ENCODE measurements at regions not wholly inside any gene's neighbourhood (a gene's known extent, or its start where the extent isn't known, plus 50 kb on each side); places are given as distances from the start of the nearest gene placed in this dataset.

DNA sequence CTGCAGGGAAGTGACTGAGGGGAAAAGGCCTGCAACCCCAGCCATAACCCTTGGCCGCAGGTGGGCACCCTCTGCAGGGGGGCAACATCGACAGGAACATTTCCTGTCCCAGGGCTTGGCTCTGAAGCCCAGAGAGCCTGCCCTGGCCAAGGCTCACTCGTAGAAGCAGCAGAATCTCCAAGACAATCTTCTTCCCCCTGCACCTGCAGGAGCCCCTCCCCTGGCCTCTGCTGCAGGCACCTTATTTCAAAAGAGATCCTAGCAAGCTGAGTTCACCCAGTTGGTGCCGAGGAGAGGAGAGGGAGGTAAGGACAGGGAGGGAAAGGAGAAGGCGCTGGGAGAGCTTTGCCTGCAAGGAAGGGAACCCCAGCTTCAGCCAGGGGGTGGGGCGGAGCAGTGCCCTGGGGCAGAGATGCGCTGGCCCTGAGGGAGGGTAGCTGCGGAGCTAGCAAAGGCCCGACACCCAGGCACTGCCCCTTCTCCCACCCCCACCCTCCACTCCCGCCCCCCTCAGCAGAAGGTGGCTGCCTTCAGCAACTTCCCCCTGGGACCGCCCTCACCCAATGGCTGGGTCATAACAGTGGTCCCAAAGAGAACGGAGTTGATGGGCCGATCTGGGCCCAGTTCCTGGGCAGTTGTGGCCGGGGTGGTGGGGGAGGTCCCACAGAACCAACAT is 104.3 kb upstream of the TNRC6C start:
- DNase-seq = no peak

DNA sequence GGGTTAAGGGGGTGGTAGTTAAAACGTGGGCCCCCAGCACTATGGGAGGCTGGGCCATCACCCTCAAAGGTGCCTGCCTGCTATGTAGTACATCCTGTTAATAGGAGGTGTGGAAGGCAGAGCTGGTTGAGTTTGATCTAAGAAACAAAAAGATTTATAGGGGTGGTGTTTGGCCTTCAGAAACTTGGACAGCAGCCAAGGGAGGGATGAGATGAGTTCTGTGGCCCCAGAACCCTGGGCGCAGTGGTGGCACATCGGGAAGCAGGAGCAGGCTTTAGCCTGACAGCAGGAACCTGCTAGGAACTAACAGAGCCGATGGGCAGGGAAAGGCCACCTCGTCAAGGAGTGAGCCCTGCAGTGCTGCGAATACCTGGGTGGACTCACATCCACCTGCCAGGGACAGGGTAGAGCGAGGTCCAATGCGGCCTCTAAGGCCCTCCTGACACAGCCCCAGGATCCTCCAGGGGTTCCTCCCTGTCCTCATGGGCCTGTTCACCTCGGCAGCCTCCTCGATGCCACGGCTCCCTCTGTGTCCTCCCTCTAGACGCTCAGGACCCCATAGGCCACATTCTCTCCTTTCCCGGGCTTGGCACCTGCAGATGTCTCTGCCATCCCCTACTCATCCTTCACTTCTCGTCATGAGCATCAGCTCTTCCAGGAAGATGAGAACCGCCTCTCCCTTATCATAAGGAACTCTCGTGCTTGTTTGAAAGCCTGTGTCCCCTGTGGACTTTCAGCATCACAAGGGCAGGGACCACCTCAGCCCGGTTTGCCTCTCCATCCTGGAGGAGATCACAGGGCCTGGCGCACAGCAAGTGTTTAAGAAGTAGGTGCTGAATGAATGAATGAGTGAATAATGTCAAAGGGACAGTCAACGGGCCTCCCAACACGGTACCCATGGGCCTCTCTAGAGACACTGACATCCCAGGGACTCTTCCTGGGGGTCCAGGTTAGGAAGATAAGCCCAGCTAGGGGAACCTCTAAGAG is 103.5 kb upstream of the TNRC6C start:
- no peak for DNase-seq

DNA sequence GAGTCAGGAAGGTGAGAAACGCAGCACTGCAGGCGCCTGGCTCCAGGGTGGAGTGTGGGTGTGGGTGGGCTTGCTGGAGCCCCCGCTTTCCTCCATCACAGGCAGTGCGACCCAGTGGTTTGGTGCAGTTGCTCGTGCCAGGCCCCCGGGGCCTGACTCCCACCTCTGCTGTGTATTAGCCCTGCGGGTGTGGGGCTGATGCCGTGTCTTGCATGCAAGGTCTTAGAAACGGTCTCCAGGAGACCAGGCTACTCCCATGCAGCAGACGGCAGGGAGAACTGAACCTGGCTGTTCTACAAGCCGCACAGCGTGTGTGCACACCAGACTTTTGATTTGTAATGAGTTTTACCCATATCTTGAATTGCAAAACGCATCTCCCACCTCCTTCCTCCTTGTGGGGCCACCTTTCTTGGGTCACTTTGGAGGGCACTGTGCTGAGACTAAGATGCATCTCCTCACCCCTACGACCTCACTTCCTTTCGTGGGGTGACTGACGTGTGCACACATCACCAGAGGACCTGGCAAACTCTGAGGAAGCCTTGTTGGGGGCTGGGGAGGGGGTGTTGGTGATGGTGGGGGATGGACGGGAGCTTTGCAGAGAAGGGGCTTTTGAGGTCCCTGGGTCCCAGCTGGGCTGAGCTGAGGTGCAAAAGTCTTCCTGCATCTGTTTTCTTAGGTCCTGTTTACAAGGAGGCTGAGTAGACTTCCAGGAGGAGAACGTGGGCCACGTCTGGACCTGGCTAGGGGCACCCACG is 101.8 kb upstream of the TNRC6C start:
- no peak for DNase-seq

DNA sequence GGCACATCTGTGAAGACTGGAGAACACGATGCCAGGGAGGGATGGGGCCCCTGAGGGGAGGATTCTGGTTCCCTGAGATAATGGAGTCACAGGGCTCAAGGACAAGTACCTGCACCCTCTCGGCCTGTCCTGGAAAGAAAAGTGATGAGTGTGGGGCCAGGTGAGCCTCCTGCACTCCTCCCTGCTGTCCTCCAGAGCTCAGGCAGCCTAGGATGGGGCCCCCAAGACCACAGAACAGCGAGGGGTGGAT is 101.3 kb upstream of the TNRC6C start:
- DNase-seq = no peak

DNA sequence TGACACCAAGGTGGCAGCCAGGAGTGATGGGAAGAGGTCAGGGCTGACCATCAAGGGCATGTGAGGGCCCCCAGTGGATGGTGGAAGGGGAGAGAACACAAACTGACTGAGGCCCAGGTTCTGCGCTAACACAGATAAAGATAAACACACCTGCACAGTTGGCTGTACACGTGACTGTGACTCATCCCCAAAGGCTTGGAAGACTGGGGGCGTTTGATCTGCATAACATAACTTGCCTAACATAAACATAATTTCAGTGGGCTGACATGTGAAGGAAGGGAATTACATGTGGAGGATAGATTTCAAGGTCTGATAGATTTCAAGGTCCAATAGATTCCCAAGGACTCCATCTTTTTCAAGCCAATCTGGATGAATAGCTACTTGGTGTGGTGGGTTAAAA is 100.9 kb upstream of the TNRC6C start:
- DNase-seq = no peak

DNA sequence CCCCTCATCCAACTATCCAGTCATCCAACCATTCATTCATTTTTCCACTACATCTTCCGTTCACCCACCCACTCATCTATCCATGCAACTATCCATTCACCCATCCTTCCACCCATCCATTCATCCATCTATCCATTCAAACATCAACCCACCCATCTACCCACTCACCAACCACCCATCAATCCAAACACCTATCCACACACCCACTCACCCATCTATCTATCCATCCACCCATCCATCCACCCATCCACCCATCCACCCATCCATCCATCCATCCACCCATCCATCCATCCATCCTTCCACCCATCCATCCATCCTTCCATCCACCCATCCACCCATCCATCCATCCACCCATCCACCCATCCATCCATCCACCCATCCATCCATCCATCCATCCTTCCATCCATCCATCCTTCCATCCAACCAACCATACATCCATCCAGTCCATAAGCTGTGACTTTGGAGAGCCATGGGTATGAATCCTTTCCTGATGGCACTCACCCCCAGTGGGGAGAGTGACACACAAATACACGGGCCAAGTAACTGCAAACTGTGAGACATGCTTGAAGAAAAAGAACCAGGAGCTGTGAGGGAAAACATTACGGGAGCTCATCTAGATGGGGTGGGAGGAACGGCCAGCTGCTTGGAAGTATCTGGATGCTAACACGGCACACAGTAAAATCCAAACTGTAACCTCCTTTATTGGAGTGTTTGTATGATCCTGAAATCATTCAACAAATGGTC is 100.0 kb upstream of the TNRC6C start:
- no peak for DNase-seq

DNA sequence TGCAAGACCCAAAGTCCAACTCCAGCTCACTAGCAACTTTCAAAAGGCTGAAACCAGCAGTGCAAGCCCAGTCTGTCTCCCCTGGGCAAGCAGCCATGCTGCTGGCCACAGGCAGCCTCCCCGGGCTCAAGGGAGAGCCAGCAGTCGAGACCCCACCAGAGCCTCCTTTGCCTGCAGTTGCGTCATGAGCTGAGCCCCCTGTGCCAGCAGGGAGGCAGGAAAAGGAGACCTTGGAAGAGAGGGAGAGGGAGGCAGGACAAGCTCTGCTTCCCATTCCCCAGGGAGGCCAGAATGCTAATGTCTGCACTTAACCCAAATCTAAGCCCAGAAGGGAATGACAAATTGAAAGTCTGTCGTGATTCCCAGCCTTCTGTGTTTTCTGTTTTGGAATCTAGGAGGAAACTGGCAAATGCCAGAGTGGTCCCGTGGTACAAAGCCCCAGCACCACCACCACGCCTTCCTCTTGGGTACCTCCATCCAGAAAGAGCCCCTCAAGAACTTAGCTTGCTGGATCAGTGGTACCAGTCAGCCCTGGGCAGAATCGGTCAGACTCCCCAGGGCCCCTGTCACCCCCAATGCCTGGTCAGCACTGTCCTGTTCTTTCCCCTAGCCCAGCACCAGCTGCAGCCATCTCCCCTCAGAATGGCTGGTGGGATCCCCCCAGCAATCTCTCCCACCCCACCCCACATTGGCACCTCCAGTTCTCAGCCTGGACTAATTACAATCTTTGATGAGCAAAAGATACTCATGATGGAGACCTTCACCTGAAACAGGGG is 99.3 kb upstream of the TNRC6C start:
- DNase-seq = no peak

DNA sequence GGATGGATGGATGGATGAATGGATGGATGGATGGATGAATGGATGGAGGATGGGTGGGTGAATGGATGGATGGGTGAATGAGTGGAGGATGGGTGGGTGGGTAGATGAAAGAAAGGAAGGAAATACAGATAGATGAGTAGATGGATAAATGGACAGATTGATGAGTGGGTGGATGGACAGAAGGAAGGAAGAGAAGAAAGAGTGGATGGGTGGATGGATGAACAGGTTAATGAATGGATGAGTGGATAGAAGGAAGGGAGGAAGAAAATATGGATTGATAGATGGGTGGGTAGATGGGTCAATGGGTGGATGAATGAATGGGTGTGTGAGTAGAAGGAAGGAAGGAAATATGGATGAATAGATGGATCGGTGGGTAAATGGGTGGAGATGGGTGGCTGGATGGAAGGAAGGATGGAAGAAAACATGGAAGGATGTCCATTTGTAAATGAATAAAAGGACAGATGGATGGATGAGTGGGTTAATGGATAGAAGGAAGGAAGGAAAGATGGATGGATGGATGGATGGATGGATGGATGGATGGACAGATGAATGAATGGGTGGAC is 97.3 kb upstream of the TNRC6C start:
- DNase-seq = no peak

DNA sequence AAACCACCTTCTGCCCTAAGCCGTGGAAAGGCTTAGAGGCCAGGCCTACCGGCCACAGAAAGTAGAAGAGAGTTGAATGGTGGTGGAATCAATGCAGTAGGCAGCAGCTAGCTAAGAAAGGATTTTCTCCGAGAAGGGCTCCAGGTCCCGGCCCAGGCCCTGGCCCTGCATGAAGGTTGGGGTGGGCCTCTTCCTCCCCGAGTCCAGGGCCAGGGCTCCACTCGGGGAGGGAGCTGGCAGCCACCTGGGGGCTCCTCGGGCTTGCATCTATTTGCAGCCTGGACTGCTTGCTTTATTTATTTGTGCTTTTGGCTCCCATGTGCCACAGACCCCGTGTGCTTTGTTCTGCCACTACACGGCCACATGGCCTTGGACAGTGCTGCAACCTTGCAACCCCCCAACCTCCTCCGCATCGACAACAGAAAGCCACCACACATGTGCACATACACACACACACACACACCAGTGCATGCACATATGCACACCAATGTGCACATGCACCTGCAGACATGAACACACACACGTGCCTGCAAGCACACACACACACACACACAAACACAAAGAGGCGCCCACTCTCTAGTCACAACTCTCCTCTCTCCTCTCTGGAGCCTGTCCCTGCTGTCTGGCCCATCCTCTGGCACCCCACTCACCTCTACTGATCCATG is 96.4 kb upstream of the TNRC6C start:
- DNase-seq = no peak

DNA sequence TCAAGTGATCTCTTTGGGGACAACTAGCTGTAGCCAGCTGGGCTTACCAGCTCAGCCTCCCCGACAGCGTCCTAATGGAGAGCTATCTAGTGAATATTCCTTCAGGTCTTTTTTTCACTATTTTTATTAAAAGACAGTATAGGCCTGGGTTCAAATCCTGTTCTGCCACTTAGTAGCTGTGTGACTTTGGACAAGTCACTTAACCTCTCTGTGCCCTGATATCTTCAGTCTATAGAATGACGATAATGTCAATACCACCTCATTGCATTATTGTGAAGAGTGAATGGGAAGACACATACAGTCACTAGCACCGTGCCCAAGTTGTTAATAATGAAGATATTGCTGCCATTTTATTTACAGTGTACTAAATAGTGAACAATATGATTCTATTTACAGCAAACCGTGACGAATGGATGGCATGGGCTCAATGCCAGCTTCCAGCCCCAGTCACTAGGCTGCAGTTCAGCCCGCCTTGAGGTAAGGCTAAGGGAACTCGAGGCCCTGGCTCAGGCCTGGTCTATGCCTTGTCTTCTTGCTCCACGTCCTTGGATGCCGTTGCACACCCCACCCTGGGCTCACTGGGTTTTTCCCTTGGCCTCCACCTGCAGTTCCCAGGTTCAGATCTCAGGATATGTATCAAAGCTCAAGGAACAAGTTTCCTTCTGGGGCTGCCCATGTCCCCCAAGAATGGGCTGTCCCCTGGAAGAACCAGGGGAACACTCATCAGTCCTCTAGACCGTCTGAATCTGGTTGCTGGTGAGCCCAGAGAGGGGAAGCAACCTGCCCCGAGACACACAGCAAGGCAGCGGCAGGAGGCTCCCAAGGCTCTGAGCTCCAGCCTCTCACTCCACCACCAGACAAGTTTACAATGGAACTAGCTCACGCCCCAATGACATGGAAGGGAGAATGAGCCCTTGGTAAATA is 95.4 kb upstream of the TNRC6C start:
- DNase-seq = no peak

DNA sequence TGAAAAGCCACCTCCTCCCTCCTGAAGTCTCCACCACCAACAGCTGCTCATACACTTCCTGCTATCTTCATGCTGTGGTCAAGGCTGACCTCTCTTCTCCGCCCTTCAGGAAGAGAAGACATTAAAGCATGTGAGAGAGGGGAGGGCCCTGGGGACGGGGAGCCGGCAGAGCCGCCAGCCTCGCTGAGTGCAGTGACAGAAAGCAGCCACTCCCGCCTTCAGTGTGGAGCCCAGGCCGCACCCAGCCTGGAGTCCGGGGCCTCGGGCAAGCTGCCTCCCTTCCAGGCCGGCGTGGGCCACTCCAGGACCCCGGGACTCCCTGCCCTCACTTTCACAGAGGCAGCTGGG is 94.7 kb upstream of the TNRC6C start:
- DNase-seq = no peak

DNA sequence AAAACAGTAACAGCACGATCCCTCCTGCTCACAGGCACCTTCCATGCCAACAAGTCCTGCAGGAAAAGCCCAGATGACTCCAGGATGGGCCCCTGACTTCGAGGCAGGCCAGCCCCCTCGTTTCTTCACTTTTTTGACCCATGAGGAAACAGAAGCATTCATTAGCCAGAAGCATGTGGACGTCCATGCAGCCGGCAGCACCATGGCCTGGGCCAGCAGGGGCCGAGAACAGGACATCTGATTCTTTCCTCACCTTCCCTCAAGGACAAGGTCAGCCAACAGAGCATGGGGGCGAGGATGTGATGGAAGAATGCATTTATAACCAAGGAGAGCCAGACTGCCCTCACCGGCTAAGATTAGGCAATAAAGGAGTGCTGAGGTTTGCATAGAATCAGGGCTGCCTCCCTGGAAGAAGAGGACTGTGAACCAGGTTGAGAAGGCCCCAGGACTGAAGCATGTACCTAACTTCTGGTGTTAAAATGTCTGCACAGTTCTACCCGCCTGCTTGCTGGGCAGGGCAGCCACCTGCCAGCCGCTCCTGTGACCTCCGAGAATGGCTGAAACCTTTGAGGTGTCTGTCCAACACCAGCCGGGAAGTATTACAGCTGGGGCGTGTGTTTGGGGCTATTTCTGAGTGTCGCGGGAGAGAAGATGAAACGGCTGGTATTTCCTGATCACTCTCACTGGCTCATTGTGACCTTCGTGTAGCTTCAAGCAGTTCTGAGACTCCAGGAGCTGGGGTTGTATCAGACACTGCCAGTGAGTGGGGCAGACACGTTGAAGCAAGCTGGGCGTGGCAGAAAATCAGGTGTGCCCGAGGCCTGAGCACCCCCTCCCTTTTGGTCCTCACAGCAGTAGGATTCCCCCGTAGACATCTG is 94.0 kb upstream of the TNRC6C start:
- no peak for DNase-seq

DNA sequence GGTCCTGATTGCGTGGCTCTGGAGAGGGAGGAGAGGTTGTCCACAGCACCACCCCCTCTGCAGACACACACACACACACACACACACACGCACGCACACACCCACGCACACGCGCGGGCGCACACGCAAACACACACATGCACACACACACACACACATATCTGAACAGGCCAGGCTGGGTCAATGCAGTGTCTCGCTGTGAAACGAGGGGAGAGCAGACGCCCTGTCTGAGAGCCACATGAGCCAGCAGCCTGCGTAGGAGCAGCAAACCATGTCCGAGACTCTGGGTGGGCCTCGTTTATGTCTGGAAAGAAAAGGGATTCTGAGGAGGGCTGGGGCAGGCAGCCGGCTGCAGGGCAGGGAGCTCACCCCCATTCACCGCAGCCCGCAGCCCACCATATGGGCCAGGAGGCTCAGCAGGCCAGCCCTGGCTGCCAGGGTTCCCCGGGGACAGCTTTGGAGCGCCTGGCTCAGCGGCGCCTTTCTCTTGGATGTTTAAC is 93.3 kb upstream of the TNRC6C start:
- DNase-seq = no peak

DNA sequence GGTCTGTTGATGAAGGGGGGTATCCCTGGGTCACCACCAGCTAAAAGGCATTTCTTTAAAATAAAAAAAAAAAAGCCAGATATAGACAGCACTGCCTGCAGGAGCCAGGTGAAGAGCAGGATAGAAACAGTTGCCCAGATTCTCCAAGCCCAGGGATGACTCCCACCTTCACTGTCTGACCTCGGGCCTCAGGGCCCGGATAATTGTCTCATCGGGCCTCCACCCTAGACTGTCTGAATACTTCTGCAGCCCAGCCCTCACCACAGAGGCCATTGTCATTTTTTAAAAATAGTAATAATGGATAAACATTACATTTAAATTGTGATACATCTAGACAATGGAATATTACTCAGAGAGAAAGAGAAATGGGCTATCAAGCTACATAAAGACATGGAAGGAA is 92.8 kb upstream of the TNRC6C start:
- no peak for DNase-seq

DNA sequence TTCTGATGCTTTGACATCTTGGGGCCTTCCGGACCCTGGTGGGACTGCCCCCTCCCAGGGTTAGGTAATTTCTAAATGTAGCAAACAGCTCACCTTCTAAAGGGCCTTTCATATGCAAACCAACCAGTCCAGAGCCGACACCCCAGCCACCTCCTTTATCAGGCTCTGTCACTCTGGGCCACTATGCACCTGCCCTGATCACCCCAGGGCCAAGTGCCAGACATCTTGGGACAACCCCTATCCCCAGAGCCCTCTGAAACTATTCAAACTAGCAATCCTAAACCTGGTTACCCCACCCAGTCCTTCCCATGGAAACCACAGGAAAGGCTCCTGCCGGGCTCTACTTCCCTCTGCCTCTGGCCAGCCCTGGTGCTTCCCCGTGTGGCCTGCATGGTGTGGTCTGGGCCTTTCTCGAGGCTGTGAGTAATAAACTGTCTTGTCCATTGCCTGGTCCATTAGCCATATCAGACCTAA is 91.2 kb upstream of the TNRC6C start:
- DNase-seq = no peak

DNA sequence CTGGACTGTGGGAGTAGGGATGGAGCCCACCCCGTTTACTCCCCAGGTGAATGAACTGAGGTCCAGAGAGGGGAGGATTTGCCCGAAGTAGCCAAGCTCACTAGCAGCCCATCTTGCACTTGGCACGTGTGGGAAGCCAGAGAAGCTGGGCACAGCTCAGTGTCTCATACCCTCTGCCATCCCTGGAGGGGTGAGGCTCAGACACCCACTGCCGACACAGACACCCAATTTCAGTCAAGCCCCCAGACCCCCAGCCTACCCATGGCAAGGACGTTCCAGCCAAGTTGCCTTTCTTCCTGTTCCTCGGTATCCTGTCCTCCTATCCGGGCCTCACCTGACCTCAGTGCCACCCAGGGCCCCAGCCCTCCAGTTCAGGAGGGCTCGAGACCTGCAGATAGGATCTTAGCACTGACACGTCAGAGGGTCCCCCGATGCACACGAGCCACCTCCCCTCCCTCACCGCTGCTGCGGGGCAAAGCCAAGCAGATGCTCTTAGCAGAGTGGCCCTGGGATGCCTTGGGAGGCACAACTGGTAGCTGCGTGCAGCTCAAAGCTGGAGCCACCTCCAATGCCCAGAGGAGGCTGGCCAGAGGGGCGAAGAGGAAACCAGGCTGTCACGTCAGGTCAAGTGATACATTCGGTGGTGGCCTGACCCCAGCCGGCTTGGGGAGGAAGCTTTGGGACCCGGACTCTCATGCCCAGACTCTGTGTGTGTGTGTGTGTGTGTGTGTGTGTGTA is 90.4 kb upstream of the TNRC6C start:
- DNase-seq = no peak

DNA sequence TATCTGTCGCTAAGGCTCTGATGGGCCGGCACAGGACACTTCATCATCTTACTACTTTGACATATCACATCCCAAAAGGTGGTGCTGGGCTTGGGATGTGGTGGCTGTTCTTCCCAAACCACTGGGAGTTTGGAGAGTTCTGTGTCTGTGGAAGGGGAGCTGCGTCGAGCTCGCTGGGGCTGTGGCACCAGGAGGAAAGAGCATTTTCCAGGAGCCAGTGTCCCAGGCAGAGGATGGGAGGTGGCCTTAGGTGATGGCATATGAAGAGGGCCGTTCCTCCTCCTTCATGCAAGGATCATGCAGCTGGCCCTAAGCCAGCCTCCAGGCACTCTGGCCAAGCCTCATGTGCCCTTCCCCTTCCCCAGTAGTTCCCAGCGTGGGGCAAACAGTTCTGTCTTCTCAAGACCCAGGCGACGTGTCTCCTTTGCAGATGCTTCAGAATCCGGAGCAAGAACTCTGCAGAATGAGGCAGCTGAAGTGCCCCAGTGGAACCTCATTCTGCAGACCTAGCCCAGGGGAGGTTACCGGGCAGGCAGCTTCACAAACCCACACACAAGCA is 89.4 kb upstream of the TNRC6C start:
- no peak for DNase-seq

DNA sequence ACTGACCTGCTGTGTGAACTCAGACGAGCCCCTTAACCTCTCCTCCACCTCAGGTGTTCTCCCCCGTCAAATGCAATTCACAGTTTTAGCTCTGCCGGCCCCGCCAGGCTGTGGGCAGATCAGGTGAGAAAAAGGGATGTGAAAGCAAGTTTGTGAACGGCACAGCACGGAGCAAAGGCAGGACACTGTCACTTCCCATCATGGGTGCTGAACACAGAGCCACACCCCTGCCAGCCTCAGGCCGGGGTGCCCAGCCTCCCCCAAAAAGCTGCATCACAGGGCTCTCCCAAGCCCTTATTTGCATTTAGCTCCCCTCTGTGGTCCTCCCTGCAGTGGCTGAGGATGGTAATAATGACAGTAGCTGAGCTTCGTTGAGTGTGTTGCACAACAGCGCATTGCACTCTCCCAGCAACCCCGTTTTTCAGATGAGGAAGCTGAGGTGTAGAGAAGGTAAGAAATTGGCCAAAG is 88.8 kb upstream of the TNRC6C start:
- DNase-seq = no peak

All from activated CD4-positive, alpha-beta T cell treated with anti-CD3 and anti-CD28 coated beads, Interleukin-10, Interleukin-2, amounts not matched to agents 100 ng/mL and 50 ng/mL, durations not matched to agents 16 hours and 8 hours (primary cell).